ENCODE measurements at regions not wholly inside any gene's neighbourhood (a gene's known extent, or its start where the extent isn't known, plus 50 kb on each side); places are given as distances from the start of the nearest gene placed in this dataset.

- TF ChIP-seq CTCF (conservative IDR thresholded peaks at IDR 0.05) = no peak
- TF ChIP-seq ZFX (IDR thresholded peaks at IDR 0.05) = no peak
These were observed 347.8 kb downstream of the EFNA5 start for GRCh38 chr5:107322936-107323335.
